Hepatocyte (in vitro differentiated cells): ENCODE measurements at regions not wholly inside any gene's neighbourhood (a gene's known extent, or its start where the extent isn't known, plus 50 kb on each side); places are given as distances from the start of the nearest gene placed in this dataset.
"Not testable (repeated sequence)": the region's sequence is repeated elsewhere in the genome, so short reads cannot be mapped to it uniquely, and the experiment has no call there.

Source experiments
- DNase-seq: peaks from one replicate; pipeline ENCODE4 v3.0.0-alpha.2; 2016; ENCODE audit warnings: low spot score
- H2AFZ ChIP-seq: fragments of 200-600 bp; sonication (generic); 2 replicates; pipeline ENCODE4 v1.6.0; 2016; ENCODE audit warnings: antibody characterized with exemption, mild to moderate bottlenecking
- H3K27ac ChIP-seq: fragments of 200-600 bp; sonication (generic); 2 replicates; pipeline ENCODE4 v1.5.1; 2016; ENCODE audit warnings: mild to moderate bottlenecking
- H3K27me3 ChIP-seq: fragments of 200-600 bp; sonication (generic); 2 replicates; pipeline ENCODE4 v1.6.1; 2016
- H3K36me3 ChIP-seq: fragments of 200-600 bp; sonication (generic); replicated peaks from 2 replicates; pipeline ENCODE4 v1.5.1; 2016; ENCODE audit warnings: low read depth; ENCODE audit not compliant: insufficient read depth
- H3K4me1 ChIP-seq: fragments of 200-600 bp; sonication (generic); 2 replicates; pipeline ENCODE4 v1.5.1; 2016; ENCODE audit warnings: mild to moderate bottlenecking, moderate library complexity; ENCODE audit not compliant: insufficient read depth
- H3K4me2 ChIP-seq: fragments of 200-600 bp; sonication (generic); 2 replicates; pipeline ENCODE4 v1.6.0; 2016
- H3K4me3 ChIP-seq: fragments of 200-600 bp; sonication (generic); 2 replicates; pipeline ENCODE4 v1.5.1; 2016; ENCODE audit warnings: mild to moderate bottlenecking
- H3K79me2 ChIP-seq: fragments of 200-600 bp; sonication (generic); 2 replicates; pipeline ENCODE4 v1.6.0; 2017; ENCODE audit warnings: mild to moderate bottlenecking
- H3K9me2 ChIP-seq: fragments of 200-600 bp; sonication (generic); replicated peaks from 2 replicates; pipeline ENCODE4 v1.6.0; 2017; ENCODE audit warnings: mild to moderate bottlenecking; ENCODE audit not compliant: insufficient read depth
- H3K9me3 ChIP-seq: fragments of 200-600 bp; sonication (generic); 2 replicates; pipeline ENCODE4 v1.5.1; 2016; ENCODE audit warnings: low read depth, mild to moderate bottlenecking
- H4K20me1 ChIP-seq: fragments of 200-600 bp; sonication (generic); 2 replicates; pipeline ENCODE4 v1.6.0; 2016; ENCODE audit warnings: mild to moderate bottlenecking; ENCODE audit not compliant: insufficient read depth, poor library complexity, severe bottlenecking
- CTCF ChIP-seq: fragments of 200-600 bp; sonication (generic); IDR thresholded peaks from 2 replicates; pipeline ENCODE4 v1.5.1; 2016; ENCODE audit warnings: antibody characterized with exemption, mild to moderate bottlenecking; ENCODE audit not compliant: poor library complexity
- EZH2 ChIP-seq: fragments of 200-600 bp; sonication (generic); IDR thresholded peaks from 2 replicates; pipeline ENCODE4 v1.6.1; 2016; ENCODE audit warnings: antibody characterized with exemption, mild to moderate bottlenecking, borderline replicate concordance
- EZH2phosphoT487 ChIP-seq: fragments of 200-600 bp; sonication (generic); IDR thresholded peaks from one replicate; pipeline ENCODE4 v1.6.1; 2018; ENCODE audit warnings: antibody characterized with exemption, mild to moderate bottlenecking, low read depth, moderate library complexity; ENCODE audit not compliant: unreplicated experiment, severe bottlenecking
- WGBS: methylation state at CpG from one replicate; pipeline ENCODE4 v1.1.6; 2016; ENCODE audit warnings: low lambda C conversion rate; ENCODE audit errors: missing lambda C conversion rate; 5-methylcytosine and 5-hydroxymethylcytosine counted together

- Histone ChIP-seq H3K9me3 (no peaks in the 10 kb centered on the region), H3K4me3 (no peak overlapping the region), H4K20me1 (no peaks in the 10 kb centered on the region), H3K36me3 (no peaks in the 10 kb centered on the region), H3K27me3 (no peaks in the 10 kb centered on the region), H2AFZ (no peak overlapping the region), H3K4me1 (no peaks in the 10 kb centered on the region), H3K79me2 (no peaks in the 10 kb centered on the region), H3K27ac (no peak overlapping the region), H3K9me2 (no peaks in the 10 kb centered on the region), H3K4me2 (no peak overlapping the region)
- whole genome bisulfite sequencing: 82% methylated on average over 1 of the region's 1 CpG
- no peak for DNase-seq
- no peak for TF ChIP-seq EZH2
- TF ChIP-seq EZH2phosphoT487: no peak
- TF ChIP-seq CTCF: no peak
Measured at GRCh38 chr9:103601287-103601686, 492.8 kb upstream of the SMC2 start.

GRCh38 chr9:103611950-103612349, 482.2 kb upstream of the SMC2 start:
- not testable (repeated sequence) for H3K9me2 ChIP-seq, H3K36me3 ChIP-seq, H3K27me3 ChIP-seq, H3K4me2 ChIP-seq, H4K20me1 ChIP-seq, H3K4me1 ChIP-seq, H3K79me2 ChIP-seq, DNase-seq, H3K4me3 ChIP-seq, H2AFZ ChIP-seq, H3K9me3 ChIP-seq, H3K27ac ChIP-seq
- 95% methylated on average over 11 of the region's 14 CpGs for WGBS

- no peak overlapping the region for H2AFZ ChIP-seq
- H3K9me3 ChIP-seq: no peaks in the 10 kb centered on the region
- TF ChIP-seq CTCF: no peak
- TF ChIP-seq EZH2: no peak
- no peaks in the 10 kb centered on the region for H3K9me2 ChIP-seq
- 69% methylated on average over 5 of the region's 5 CpGs for WGBS
- H3K27me3 ChIP-seq: no peaks in the 10 kb centered on the region
- H3K36me3 ChIP-seq: no peaks in the 10 kb centered on the region
- no peak for DNase-seq
- H3K27ac ChIP-seq: no peak overlapping the region
- H3K79me2 ChIP-seq: no peaks in the 10 kb centered on the region
- H3K4me1 ChIP-seq: no peaks in the 10 kb centered on the region
- H3K4me3 ChIP-seq: no peak overlapping the region
- H4K20me1 ChIP-seq: no peaks in the 10 kb centered on the region
- H3K4me2 ChIP-seq: no peak overlapping the region
Measured at GRCh38 chr9:103615994-103616393, 478.1 kb upstream of the SMC2 start.

GRCh38 chr9:103617046-103617445, 477.1 kb upstream of the SMC2 start:
- 73% methylated on average over 1 of the region's 1 CpG for WGBS
- no peak for DNase-seq

More at GRCh38 chr9:103617046-103617445, 477.1 kb upstream of the SMC2 start:
- no peak overlapping the region for H3K4me3 ChIP-seq
- no peak overlapping the region for H2AFZ ChIP-seq
- H3K9me3 ChIP-seq: no peaks in the 10 kb centered on the region
- no peak overlapping the region for H3K4me2 ChIP-seq
- H4K20me1 ChIP-seq: no peaks in the 10 kb centered on the region
- H3K27ac ChIP-seq: no peak overlapping the region
- H3K9me2 ChIP-seq: no peaks in the 10 kb centered on the region
- H3K27me3 ChIP-seq: no peaks in the 10 kb centered on the region
- H3K4me1 ChIP-seq: no peaks in the 10 kb centered on the region
- TF ChIP-seq EZH2 (no peak), CTCF (no peak), EZH2phosphoT487 (no peak)
- H3K79me2 ChIP-seq: no peaks in the 10 kb centered on the region
- no peaks in the 10 kb centered on the region for H3K36me3 ChIP-seq
